Stimulated activated CD8-positive, alpha-beta memory T cell treated with anti-CD3 and anti-CD28 coated beads, Interleukin-12 subunit alpha, Interleukin-12 subunit beta, amount 100 ng/mL, for 4 hours (primary cell): ENCODE measurements at regions not wholly inside any gene's neighbourhood (a gene's known extent, or its start where the extent isn't known, plus 50 kb on each side); places are given as distances from the start of the nearest gene placed in this dataset.

ENCODE experiments used
- DNase-seq: peaks from one replicate; pipeline ENCODE4 v3.0.0-alpha.2; 2020; ENCODE audit warnings: low read depth

DNA sequence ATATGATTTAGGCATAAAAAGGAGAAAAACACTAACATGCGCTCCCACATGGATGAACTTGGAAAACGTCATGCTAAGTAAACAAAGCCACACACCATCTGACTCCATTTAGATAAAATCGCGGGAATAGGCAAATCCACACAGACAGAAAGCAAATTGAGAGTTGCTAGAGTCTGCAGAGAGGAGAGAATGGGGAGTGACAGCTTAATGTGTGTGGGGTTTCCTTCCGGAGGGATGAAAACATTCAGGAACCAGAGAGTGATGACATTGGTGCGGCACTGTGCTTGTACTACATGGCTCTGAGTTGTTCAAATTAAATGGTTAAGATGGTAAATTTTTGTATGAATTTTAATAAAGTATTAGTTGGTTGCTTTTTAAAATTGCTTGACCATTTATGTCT is 482.9 kb upstream of the AKR1E2 start:
- DNase-seq, result no peak

DNA sequence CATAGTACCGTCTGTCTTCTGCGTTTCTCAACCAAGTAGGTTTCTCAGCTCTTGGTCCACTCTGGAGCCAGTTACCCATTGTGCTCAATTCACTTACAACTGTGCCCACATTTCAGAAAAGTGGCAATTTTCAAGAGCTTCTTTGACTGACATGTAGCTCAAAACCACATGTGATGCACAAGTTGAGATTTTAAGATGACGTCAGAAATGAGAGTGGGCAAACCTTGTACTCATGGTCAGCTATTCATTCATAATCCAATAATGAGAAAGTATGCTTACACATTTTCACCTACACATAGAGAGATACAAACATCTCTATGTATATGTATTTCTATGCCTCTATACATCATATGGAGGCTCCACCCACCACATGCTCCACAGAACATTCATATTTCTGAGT is 487.2 kb upstream of the AKR1E2 start:
- DNase-seq, result no peak

DNA sequence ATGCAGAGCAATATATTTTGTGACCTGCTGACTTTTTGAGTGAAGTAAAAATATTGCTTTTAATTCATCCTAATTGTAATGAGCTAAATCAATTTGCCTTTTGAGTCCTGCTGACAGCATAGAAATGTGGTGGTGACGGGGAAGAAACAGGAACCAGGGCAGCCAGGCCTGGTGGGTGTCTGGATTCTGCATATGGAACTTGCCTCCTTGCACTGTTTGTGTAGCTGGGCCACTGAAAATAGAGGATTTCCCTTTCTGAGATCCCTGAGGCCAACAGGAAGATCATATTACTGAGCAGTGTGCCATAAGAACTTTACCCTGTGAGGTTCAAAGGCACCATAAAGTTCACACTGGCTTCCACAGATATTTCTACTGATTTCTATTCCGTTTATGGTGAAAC is 488.4 kb upstream of the AKR1E2 start:
- DNase-seq, result no peak

DNA sequence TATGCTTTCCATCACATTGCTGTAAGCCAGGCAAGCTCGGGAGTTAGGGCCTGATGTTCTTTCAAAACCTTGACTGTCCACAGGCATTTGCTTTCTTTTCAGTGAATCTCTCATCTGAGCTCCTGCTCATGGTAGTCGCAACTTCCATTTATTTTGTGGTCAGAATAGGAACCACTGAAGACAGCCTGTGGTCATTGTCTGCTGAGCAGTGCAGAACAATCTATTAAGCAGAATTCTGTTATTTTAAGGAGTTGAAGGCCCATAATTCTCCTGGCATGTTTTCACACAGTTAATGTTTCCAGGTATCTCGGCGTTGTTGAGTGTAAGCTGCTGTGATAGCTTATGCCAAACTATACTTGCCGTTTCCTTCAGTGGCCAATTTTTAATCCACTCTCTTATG is 491.1 kb upstream of the AKR1E2 start:
- no peak for DNase-seq

DNA sequence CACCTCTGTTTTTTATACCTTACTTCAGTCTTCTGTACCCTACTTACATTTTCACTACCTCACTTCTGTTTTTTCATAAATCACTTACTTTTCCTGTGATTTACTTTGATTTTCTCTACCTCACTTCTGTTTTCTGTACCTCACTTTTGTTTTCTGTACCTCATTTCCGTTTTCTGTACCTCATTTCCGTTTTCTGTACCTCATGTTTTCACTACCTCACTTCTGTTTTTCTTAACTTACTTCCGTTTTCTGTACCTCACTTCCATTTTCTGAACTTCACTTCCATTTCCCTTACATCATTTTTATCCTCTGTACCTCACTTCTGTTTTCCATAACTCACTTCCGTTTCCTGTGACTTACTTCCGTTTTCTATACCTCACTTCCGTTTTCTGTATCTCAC is 492.0 kb upstream of the AKR1E2 start:
- no peak for DNase-seq

DNA sequence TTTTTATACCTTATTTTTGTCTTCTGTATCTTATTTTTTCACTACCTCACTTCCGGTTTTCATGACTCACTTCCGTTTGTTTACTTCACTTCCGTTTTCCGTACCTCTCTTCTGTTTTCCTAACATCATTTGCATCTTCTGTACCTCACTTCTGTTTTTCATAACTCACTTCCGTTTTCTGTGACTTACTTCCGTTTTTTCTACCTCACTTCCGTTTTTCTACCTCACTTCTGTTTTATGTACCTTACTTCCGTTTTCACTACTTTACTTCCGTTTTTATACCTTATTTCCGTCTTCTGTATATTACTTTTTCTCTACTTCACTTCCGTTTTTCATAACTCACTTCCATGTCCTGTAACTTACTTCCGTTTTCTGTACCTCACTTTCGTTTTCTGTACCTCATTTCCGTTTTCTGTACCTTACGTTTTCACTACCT is 492.5 kb upstream of the AKR1E2 start:
- no peak for DNase-seq

DNA sequence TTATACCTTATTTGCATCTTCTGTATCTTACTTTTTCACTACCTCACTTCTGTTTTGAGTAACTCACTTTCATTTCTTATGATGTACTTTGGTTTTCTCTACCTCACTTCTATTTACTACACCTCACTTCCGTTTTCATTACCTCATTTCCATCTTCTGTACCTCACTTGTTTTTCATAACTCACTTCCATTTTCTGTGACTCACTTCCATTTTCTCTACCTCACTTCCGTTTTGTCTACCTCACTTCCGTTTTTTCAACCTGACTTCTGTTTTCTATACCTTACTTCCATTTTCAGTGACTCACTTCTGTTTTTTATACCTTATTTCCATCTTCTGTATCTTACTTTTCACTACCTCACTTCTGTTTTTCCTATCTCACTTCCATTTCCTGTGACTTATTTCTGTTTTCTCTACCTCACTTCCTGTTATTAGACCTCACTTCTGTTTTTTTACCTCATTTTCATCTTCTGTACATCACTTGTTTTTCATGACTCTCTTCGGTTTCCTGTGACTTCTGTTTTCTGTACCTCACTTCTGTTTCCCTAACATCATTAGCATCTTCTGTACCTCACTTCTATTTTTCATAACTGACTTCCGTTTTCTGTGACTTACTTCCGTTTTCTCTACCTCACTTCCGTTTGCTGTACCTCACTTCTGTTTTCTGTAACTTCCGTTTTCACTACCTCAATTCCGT is 493.1 kb upstream of the AKR1E2 start:
- DNase-seq, result no peak

DNA sequence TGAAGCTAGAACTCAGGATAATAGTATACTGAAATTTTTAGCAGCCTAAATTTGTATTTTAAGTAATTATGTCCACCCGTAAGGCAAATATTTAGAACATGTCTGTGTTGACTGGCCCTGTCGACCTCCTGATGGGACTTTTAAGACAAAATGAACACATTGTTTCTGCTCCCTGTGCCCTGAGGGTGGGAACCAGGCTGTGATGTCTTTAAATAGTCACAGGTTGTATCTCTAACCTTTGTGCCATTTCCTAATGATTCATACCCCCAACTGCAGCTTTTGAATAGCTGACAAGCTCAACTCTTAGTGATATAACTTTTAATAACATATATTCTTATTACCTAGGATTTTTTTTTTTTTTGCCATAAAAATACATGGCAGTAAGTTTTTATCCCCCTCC is 494.9 kb upstream of the AKR1E2 start:
- DNase-seq, result no peak

DNA sequence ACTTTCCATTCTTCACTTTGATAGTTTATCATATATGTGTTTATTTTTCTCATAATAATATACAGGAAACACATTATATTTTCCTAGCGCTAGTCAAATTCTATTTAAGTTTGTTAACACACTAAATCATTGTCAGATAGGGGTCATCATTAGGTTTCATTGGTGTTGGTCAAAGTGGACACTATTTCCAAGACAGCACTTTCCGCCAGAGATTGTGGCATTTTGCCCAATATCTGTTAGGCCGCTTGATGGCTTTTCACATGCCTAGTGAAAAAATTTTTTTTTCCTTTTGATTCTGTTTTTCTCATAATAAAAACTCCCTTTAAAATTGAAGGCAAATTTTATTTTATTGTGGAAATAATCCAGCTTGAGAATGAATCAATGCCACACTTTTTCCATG is 495.4 kb upstream of the AKR1E2 start:
- DNase-seq, result no peak

DNA sequence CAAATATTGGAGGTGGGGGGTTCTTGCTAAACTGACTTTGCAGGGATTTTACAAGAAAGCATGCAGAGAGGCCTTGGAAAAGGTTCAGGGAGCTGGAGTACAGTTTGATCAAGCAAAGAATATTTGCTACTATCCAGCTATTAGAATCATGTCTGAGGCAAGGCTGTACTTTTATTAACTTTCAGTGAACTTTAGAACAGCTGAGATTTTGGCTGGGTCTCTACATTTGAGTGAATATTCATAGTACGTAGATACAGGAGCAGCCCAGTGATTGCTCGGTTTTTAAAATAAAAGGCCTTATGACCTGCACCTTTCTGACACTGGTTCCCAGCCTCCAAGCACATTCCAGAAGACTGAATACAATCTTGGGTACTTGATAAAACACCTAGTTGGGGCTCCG is 496.8 kb upstream of the AKR1E2 start:
- no peak for DNase-seq

DNA sequence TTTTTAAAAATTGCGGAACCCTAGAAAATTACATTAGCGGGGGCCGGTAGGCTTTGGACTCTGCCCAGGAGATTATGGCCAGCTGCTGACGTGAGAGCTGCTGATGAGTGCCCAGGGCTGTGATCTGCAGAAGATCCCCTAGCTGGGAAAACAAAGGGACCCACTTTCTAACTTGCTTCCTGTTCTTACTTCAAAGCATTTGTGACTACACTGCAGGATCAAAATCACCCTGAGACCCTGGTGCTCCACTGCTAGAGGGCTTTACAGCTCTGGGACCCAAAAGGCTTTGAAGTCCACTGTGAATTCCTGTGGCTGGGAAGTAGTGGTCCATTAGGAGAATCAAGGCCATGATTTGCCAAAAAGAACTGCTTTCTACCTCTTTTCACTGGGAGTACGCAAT is 499.4 kb upstream of the AKR1E2 start:
- DNase-seq, result no peak

DNA sequence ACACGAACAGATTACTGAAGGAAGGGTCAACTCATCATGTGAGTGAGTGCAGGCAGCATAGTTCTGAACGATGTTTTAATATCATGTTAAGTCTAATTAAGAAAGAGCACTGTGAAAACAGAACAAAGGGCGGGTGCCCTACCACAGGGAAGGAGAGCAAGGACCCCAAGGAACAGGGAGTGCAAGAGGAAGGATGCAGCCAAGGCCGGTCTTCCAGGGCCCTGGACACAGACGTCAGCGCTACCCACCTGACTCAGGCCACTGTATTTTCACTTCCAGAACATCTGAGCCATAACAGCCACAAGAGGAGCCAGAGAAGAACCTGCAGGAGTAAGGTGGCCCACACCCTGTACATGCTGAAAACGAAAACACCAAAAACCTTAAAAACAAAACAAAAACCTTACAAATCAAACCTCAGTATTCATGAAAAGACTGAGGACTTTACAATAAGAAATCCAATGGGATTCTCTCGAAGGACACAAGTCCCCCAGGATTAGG is 506.1 kb upstream of the AKR1E2 start:
- DNase-seq, result no peak

DNA sequence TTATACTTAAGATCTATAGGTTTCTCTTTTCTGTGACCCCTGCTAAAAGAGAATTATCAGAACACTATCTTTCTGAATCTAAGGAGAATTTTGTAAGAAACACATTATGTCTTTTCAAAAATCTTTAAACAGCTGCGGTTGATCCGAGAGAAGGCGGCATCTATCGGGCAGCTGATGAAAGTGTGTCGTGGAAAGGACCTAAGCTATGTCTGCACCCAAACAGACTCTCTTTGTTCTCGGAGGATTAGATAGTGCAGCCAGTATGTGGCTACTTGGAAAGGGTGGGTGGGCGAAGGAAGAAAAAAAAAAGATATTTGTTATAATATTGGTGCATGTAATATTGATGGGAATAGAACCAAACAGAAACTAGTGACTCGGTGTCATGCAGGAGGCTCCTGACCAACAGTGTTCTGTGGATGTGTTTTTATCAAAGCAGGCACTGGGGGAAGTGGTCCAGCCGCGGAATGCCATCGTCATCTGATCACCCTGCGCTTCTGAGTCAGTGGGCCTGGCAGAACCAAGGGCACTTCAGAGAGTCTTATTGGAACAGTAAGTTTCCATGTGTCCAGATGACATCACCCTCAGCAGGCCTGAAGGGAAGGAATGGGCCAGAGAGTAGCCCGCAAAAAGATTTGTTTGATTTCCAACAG is 509.7 kb upstream of the AKR1E2 start:
- DNase-seq, result no peak

DNA sequence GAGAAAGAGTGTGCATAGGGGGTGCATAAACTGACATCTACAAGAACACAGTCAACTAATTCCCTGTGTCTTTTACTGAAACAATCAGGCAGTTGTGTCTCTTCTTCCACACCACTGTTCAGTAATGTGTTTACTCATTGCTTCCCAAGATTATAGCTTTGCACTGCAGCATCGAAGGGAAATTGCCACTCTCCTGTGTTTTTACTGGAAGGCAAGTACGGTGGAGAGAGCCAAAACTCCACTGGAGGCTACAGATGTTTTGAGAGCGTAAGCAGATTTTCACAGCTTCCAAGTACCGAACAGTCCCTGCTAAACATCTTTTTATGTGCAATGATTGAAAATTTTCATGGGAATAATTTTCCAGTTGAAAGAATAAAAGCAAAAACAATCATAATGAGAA is 510.5 kb upstream of the AKR1E2 start:
- no peak for DNase-seq

DNA sequence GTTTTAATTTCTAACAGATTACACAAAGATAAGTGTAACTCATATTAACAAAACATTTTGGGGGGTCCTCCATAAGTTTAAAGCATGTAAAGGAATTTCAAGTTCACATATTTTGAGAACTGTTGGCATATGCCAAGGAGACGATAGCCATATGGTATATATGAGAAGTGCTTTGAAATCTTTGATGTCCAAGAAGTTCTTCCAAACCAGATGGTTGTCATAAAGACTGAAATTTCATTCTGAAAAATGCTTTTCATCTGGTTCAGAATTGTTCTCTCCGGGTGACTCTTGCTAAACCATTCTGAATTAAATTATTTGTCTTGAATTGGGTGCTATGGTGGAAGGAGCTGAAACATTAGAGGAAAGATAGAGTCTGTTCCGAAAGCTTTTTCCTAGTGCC is 513.0 kb upstream of the AKR1E2 start:
- no peak for DNase-seq

DNA sequence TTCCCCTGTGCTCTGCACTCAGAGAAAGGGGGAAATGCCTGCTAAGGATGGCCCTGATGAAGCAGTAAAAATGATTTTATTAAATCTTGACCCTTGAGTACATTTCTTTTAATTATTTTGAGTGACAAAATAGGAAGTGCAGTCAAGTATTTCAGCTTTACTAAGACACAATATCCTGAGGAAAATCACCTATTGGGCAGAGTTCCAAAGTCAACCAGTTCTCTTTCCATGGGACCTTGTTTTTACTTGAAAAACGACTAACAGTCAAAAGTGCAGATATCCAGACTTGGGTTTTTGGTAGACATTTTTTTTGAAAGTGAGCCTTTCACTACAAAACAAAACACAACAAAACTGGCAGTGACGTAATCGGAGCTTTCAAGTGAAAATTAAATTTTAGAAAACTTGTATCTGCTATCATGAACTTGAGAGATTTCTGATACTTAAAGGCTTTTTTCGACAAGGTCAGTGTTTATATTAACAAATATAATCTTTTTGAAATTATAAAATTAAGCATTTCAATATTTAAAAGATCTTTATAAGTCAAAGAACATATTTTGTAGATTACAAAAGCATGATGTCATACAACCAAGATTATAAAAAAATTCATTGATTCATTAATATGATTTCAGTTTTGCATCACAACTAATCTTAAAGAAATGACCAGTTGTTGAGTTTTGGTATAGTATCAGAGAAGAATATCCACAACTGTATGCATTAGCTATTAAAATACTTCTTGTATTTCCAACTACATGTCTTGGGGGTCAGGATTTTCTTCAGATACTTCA is 513.8 kb upstream of the AKR1E2 start:
- no peak for DNase-seq

DNA sequence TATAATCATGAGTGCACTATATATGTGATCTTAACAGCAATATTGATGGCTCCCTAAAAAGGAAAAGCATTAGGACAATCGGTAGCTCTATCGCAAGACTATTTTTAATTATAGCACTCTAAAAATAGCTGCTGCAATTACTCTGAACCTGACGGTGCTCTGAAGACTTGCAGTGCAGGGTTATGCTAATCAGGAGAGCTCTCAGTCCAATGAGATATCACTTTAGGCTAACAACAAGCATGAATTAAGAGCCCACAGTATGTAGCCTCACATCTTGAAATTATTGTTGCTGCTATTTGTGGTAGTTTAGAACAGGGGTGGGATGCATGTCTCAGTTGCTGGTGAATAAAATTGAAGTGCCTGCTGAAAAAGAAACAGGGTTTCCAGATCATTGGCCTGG is 515.8 kb upstream of the AKR1E2 start:
- DNase-seq, result no peak

DNA sequence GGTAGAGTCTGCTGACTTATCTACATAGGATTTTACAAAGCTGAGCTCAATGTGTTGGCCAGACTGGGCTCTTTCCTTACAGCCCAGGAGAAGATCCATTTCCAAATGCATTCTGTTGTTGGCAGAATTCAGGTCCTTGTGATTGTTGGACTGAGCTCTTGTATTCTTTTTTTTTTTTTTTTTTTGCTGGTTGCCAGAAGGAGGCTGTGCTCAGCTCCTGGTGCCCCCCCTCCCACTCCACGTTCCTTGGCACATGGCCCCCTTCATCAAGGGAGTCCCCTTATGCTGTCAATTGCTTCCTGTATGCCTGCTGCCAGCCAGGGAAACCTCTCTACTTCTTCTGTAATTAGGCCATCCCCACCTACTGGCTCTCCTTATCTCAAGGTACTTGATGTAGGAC is 518.1 kb upstream of the AKR1E2 start:
- DNase-seq, result no peak

DNA sequence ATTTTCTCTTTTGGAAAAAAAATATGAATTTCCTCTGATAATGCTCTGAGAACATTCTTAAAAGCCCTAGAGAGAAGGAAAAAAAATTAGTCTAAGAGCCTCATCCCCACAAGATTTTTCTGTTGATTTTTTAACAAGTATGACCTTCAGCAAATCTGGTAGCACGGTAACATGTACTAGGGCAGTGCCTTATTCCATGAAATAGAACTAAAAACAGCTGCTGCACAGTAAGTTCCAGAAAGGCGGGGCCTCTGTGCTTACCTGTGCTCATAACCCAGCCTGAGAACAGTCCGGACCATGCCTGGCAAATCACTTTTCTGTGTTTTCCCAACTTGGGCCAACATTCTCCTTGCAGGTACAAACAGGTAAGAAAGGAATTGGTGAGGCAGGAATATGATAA is 519.1 kb upstream of the AKR1E2 start:
- no peak for DNase-seq

DNA sequence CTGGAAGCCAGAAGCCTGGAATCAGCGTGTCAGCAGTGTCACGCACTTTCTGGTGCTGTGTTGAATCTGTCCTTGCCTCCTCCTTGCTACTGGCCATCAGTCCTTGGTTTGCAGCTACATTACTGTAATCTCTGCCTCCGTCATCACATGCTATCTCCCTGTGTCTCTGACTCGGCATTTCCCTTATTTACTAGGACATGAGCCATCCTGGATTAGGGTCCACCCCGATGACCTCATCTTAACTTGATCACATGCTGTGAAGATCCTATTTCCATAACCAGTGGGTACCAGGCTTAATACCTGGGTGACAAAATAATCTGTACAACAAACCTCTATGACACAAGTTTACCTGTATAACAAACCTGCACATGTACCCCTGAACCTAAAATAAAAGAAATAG is 518.0 kb upstream of the KLF6 start:
- no peak for DNase-seq

DNA sequence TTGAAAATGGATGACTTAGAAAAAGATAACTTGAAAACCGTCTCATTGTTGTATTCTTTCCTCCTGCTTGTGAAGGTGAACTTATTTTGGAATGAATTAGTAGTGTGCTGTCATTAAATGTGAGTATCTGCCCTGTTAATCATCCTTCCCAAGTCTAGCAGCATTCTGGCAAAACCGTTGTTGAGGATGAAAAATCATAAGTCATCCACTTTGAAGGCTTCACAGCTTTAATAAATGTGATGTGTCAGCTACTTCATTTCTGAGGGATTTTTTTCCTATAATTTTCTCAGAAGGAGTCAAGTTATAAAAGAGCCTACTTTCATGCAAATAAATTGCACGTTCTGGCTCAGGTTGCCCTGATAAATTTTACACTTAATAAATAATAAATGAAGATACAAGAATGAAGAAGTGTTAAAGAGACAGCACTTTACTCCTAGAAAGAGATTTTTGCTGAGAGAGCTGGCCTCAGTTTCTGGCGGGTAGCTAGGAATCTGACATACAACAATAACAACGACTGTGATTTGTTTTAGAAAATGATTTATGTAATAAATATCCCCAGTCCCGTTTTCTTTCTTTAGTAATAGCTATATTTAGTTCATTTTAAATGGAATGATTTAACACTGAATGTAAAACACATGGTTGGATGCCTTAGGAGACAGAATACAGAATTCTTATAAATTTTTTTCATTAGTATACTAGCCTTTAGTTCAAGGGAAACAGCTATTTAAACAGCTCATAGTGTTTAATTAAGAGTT is 516.5 kb upstream of the KLF6 start:
- DNase-seq, result no peak

DNA sequence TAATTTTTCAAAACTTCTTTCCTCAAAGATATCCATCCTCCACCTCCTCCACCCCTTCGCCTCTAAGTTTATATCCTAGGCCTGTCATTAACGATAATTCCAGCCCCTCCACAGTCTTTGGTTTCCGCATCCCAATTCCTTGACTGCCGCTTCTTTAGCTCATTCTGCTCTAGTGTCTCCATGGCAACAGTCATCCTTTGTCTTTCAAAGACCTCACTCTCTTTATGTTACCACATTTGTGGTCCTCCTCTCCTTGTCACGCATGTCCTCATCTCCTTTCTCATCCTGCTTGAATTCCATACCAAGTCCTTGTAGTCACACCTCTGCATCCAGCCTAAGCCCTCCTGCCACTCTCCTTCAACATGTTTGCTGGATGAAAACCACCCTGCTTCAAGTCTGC is 511.2 kb upstream of the KLF6 start:
- DNase-seq, result no peak
